ENCODE measurements at regions not wholly inside any gene's neighbourhood (a gene's known extent, or its start where the extent isn't known, plus 50 kb on each side); places are given as distances from the start of the nearest gene placed in this dataset.

DNA sequence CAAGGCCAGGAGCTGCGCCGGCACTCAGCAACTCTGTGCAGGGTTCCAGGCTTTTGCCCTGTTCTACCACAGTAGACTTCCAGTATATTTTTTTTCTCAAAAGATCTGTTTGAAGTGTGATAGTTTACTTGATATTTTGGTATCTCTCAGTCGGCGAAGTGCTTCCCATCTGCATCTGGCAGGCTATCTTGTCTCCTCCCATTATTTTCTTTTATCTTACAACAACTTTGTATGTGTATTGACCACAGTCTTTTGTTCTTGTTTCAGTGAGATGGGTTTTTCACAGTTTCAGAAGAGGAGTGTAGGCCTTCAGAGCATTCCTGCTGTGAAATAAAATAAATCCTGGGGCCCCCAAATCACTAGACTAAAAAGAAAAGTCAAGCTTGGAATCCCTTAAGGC is 292.9 kb downstream of the PTGER3 start:
- TF ChIP-seq SPI1 (IDR thresholded peaks at IDR 0.05; ENCODE audit: low read depth, low read length) (no peak), POLR2AphosphoS5 (IDR thresholded peaks at IDR 0.05; ENCODE audit: low read depth, low read length) (no peak), PAX5 (IDR thresholded peaks at IDR 0.05; ENCODE audit: insufficient read depth, low read length, severe bottlenecking) (no peak), POU2F2 (IDR thresholded peaks at IDR 0.05; ENCODE audit: low read depth, low read length) (no peak), TAF1 (IDR thresholded peaks at IDR 0.05; ENCODE audit: low read depth, low read length) (no peak), POLR2A (IDR thresholded peaks at IDR 0.05; ENCODE audit: low read depth, low read length) (no peak)
- no peak for FAIRE-seq
- DNase-seq (ENCODE audit: insufficient read length, low spot score), result no peak

DNA sequence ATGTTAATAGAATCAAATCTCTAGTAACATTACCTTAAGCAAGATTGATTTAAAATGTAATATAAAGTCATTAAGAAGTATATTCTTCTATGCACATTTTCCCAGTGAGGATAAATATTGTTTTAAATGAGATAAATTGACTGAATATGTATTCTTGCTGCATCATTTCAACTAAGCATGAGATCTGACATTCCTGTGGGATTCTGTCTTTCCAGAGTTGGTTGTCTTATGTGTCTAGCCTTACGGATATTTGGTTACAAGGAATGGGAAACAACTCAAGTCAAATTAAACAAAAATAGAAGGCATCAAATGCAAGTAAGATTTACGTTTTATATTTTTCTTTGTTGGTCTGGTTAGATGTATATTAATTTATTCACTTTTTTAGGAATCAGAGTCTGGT is 287.5 kb downstream of the PTGER3 start:
- TF ChIP-seq POU2F2 (IDR thresholded peaks at IDR 0.05; ENCODE audit: low read depth, low read length) (no peak), POLR2A (IDR thresholded peaks at IDR 0.05; ENCODE audit: low read depth, low read length) (no peak), POLR2AphosphoS5 (IDR thresholded peaks at IDR 0.05; ENCODE audit: low read depth, low read length) (no peak), SPI1 (IDR thresholded peaks at IDR 0.05; ENCODE audit: low read depth, low read length) (no peak), TAF1 (IDR thresholded peaks at IDR 0.05; ENCODE audit: low read depth, low read length) (no peak)
- DNase-seq (ENCODE audit: insufficient read length, low spot score) (no peak), FAIRE-seq (no peak)

DNA sequence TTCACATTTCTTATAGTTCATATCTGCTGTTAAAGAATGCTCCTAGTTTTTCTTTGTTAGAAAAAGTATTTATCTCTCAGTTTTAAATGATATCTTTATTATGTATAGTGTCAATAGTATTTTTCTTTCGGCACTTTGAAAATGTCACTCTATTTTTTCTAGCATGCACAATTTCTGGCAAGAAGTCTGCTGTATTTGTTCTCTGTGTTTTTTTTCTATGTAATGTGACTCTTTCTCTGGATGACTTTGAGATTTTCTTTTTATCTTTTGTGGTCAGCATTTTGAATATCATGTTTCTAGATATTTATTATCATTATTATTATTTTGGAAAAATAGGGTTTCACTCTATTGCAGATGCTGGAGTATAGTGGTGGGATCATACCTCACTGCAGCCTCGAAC is 285.2 kb downstream of the PTGER3 start:
- DNase-seq (ENCODE audit: insufficient read length, low spot score) (no peak), FAIRE-seq (no peak)
- no peak for TF ChIP-seq POU2F2 (IDR thresholded peaks at IDR 0.05; ENCODE audit: low read depth, low read length)
- no peak for TF ChIP-seq PAX5 (IDR thresholded peaks at IDR 0.05; ENCODE audit: insufficient read depth, low read length, severe bottlenecking)
- TF ChIP-seq TAF1 (IDR thresholded peaks at IDR 0.05; ENCODE audit: low read depth, low read length), result no peak
- TF ChIP-seq SPI1 (IDR thresholded peaks at IDR 0.05; ENCODE audit: low read depth, low read length), result no peak
- TF ChIP-seq POLR2AphosphoS5 (IDR thresholded peaks at IDR 0.05; ENCODE audit: low read depth, low read length), result no peak
- TF ChIP-seq POLR2A (IDR thresholded peaks at IDR 0.05; ENCODE audit: low read depth, low read length), result no peak

DNA sequence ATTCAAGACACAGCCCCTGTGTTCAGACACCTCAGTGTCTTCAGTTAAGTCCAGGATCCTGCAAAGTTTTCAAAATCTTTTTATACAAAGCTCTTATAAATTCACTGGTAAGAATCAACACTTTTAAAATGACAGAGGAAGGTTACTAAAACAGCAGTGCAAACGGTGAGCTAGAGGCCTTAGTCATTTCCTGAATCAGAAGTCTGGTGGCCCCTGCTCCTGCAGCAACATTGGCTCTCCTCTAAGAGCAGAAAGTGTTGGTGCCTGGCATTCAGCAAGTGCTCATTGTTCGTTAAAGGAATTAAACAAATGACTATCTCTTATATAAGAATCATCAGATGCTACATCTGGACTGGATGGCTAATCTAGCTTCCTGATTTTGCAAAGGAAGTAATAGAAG is 282.9 kb downstream of the PTGER3 start:
- TF ChIP-seq SPI1 (IDR thresholded peaks at IDR 0.05; ENCODE audit: low read depth, low read length) (no peak), PAX5 (IDR thresholded peaks at IDR 0.05; ENCODE audit: insufficient read depth, low read length, severe bottlenecking) (no peak), POU2F2 (IDR thresholded peaks at IDR 0.05; ENCODE audit: low read depth, low read length) (no peak), TAF1 (IDR thresholded peaks at IDR 0.05; ENCODE audit: low read depth, low read length) (no peak), POLR2AphosphoS5 (IDR thresholded peaks at IDR 0.05; ENCODE audit: low read depth, low read length) (no peak), POLR2A (IDR thresholded peaks at IDR 0.05; ENCODE audit: low read depth, low read length) (no peak)
- FAIRE-seq (no peak), DNase-seq (ENCODE audit: insufficient read length, low spot score) (no peak)

DNA sequence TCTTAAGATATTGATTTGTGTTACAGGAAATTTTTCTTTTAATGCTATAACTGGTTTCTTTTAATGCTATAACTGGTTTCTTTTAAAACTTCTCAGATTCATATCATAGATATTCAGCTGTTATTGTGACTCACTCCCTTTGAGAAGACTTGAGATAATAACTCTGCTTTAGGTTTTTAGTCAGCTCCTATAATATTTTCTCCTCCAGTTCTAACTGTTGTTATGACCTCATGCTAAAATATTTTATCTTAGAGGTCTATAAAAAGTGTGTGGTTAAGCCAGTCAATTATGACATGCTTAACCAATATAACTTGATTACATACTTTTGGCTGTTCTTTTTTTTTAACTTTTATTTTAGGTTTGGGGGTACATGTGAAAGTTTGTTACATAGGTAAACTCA is 280.2 kb downstream of the PTGER3 start:
- no peak for DNase-seq (ENCODE audit: insufficient read length, low spot score)
- TF ChIP-seq SPI1 (IDR thresholded peaks at IDR 0.05; ENCODE audit: low read depth, low read length) (no peak), TAF1 (IDR thresholded peaks at IDR 0.05; ENCODE audit: low read depth, low read length) (no peak), PAX5 (IDR thresholded peaks at IDR 0.05; ENCODE audit: insufficient read depth, low read length, severe bottlenecking) (no peak), POLR2A (IDR thresholded peaks at IDR 0.05; ENCODE audit: low read depth, low read length) (no peak), POU2F2 (IDR thresholded peaks at IDR 0.05; ENCODE audit: low read depth, low read length) (no peak), POLR2AphosphoS5 (IDR thresholded peaks at IDR 0.05; ENCODE audit: low read depth, low read length) (no peak)
- FAIRE-seq, result no peak

DNA sequence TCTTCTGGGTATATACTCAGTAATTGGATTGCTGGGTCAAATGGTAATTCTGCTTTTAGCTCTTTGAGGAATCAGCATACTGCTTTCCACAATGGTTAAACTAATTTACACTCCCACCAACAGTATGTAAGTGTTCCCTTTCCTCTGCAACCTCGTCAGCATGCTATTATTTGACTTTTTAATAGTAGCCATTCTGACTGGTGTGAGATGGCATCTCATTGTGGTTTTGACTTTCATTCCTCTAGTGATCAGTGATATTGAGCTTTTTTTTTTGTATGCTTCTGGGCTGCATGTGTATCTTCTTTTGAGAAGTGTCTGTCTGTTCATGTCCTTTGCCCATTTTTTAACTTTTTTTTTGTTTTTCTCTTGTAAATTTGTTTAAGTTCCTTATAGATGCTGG is 279.4 kb downstream of the PTGER3 start:
- FAIRE-seq, result no peak
- no peak for TF ChIP-seq POLR2AphosphoS5 (IDR thresholded peaks at IDR 0.05; ENCODE audit: low read depth, low read length)
- no peak for TF ChIP-seq TAF1 (IDR thresholded peaks at IDR 0.05; ENCODE audit: low read depth, low read length)
- DNase-seq (ENCODE audit: insufficient read length, low spot score), result no peak

DNA sequence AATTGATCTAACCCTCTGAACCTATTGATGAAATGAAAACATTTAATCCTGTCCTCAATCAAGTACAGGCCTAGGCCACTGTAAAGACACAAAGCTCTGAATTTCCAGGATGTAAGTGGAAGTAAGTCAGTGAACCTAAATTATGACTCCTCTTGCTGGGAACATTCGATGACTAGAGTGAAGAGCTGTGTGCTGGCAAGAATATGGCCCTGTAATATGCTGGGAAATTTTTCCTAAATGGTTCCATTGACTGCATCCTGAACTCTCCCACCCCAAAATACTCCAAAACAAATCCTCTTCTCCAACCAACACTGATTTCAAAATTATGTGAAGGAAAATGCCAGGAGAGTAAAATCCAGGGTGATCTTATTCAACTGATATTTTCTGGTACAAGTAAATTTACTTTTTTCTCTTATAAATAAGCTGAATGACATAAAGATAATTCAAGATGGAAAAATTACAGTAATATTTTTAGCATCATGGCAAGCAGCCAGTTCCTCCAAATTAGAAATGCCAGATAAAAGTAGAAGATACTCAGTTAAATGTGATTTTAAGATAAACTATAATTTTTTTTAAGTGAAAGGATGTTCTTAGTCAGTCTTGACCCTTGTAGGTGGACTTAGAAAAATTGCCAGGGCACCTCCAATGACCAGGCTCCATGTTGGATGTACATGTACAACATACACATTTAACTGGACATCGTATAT is 269.4 kb downstream of the PTGER3 start:
- no peak for DNase-seq (ENCODE audit: insufficient read length, low spot score)
- TF ChIP-seq SPI1 (IDR thresholded peaks at IDR 0.05; ENCODE audit: low read depth, low read length), result no peak
- TF ChIP-seq TAF1 (IDR thresholded peaks at IDR 0.05; ENCODE audit: low read depth, low read length), result no peak
- FAIRE-seq, result no peak

DNA sequence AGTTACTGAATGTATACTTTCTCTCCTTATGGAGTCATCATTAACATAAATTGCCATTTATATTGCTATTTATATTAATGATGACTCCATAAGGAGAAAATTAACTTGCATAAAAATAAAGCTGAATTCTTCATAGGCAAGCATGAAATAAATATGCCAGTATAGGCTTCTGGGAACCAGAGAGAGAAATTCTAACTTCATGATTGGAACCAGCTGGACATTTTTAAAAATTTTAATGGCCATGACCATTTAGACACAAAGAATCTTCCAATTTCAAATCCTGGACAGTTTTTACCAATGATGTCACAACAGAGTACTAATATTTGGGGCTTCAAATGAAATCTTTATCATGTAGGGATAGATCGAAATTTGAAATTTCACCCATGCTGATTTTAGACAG is 268.7 kb downstream of the PTGER3 start:
- TF ChIP-seq POLR2A (IDR thresholded peaks at IDR 0.05; ENCODE audit: low read depth, low read length), result no peak
- no peak for TF ChIP-seq PAX5 (IDR thresholded peaks at IDR 0.05; ENCODE audit: insufficient read depth, low read length, severe bottlenecking)
- no peak for TF ChIP-seq SPI1 (IDR thresholded peaks at IDR 0.05; ENCODE audit: low read depth, low read length)
- FAIRE-seq, result no peak
- DNase-seq (ENCODE audit: insufficient read length, low spot score), result no peak

DNA sequence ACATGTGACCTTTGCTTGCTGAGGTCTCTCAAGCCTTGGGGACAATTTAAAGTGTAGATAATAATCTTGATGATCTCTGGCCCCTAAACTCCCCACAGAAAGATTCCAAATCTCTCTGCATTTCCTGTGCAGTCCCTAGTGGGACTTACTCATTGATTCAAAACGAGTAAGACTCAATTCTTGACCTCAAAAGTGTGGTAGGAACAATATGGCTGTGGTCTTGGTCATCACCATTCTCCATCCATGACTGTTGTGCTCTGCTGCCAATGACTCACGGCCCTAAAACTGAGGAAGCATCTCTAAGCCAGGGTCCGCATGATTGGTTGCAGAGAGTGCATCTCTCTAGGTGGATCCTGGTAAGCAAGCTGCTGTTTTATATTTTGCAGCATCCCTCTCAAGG is 268.0 kb downstream of the PTGER3 start:
- TF ChIP-seq POLR2A (IDR thresholded peaks at IDR 0.05; ENCODE audit: low read depth, low read length), result no peak
- TF ChIP-seq PAX5 (IDR thresholded peaks at IDR 0.05; ENCODE audit: insufficient read depth, low read length, severe bottlenecking), result no peak
- TF ChIP-seq SPI1 (IDR thresholded peaks at IDR 0.05; ENCODE audit: low read depth, low read length), result no peak
- no peak for TF ChIP-seq POU2F2 (IDR thresholded peaks at IDR 0.05; ENCODE audit: low read depth, low read length)
- no peak for TF ChIP-seq TAF1 (IDR thresholded peaks at IDR 0.05; ENCODE audit: low read depth, low read length)
- no peak for TF ChIP-seq POLR2AphosphoS5 (IDR thresholded peaks at IDR 0.05; ENCODE audit: low read depth, low read length)
- FAIRE-seq, result no peak
- no peak for DNase-seq (ENCODE audit: insufficient read length, low spot score)

DNA sequence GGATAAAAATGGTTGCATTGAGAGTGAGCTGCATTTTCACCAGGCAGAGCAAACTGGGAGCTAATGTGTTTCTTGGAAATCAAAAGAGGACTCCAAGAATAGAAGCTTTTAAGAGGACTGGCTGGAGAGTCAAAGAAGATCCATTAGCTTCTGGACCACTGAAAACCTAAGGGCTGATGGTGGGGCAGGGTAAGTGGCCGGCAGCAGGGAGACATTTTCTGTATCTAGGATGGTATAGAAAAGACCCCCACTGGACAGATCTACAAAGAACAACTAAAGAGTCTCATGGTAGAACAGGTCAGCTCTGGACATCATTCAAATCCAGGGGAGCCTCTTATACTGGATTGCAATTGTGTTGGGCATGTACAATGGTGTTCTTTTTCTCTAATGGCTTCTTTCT is 262.3 kb downstream of the PTGER3 start:
- no peak for TF ChIP-seq POLR2AphosphoS5 (IDR thresholded peaks at IDR 0.05; ENCODE audit: low read depth, low read length)
- TF ChIP-seq SPI1 (IDR thresholded peaks at IDR 0.05; ENCODE audit: low read depth, low read length), result no peak
- TF ChIP-seq POU2F2 (IDR thresholded peaks at IDR 0.05; ENCODE audit: low read depth, low read length), result no peak
- TF ChIP-seq TAF1 (IDR thresholded peaks at IDR 0.05; ENCODE audit: low read depth, low read length), result no peak
- TF ChIP-seq POLR2A (IDR thresholded peaks at IDR 0.05; ENCODE audit: low read depth, low read length), result no peak
- no peak for TF ChIP-seq PAX5 (IDR thresholded peaks at IDR 0.05; ENCODE audit: insufficient read depth, low read length, severe bottlenecking)
- DNase-seq (ENCODE audit: insufficient read length, low spot score), result no peak
- FAIRE-seq, result no peak

All from GM12891 (cell line).